GM12801 (cell line): ENCODE measurements at regions not wholly inside any gene's neighbourhood (a gene's known extent, or its start where the extent isn't known, plus 50 kb on each side); places are given as distances from the start of the nearest gene placed in this dataset.

Experiments used
- CTCF ChIP-seq: IDR thresholded peaks from one replicate; pipeline ENCODE4 v1.5.1; 2011; ENCODE audit warnings: control low read depth; ENCODE audit not compliant: insufficient read length; ENCODE audit errors: extremely low read depth

GRCh38 chr18:70920840-70921374, 632.1 kb downstream of the SOCS6 start:
- TF ChIP-seq CTCF, result no peak

- no peak for TF ChIP-seq CTCF
Measured at GRCh38 chr18:70907673-70908072, 618.8 kb downstream of the SOCS6 start.

- no peak for TF ChIP-seq CTCF
Measured at GRCh38 chr18:70892381-70892780, 603.5 kb downstream of the SOCS6 start.

GRCh38 chr18:70870292-70870691, 581.4 kb downstream of the SOCS6 start:
- no peak for TF ChIP-seq CTCF

- no peak for TF ChIP-seq CTCF
Measured at GRCh38 chr18:70848329-70848728, 559.5 kb downstream of the SOCS6 start.

- TF ChIP-seq CTCF, result no peak
Measured at GRCh38 chr18:70840649-70841048, 551.8 kb downstream of the SOCS6 start.

- no peak for TF ChIP-seq CTCF
Measured at GRCh38 chr18:70827632-70828031, 538.8 kb downstream of the SOCS6 start.

- no peak for TF ChIP-seq CTCF
Measured at GRCh38 chr18:70826571-70826970, 537.7 kb downstream of the SOCS6 start.
